ENCODE measurements at regions not wholly inside any gene's neighbourhood (a gene's known extent, or its start where the extent isn't known, plus 50 kb on each side); places are given as distances from the start of the nearest gene placed in this dataset.

GRCh38 chr12:41635626-41636364 lies 447.7 kb downstream of the PDZRN4 start:
- peaks cover 7% of the 10 kb centered on the region for H3K9me3 Mint-ChIP-seq
- no peak overlapping the region for H3K4me3 Mint-ChIP-seq
- H3K36me3 Mint-ChIP-seq (ENCODE audit: low read depth): peaks cover 3% of the 10 kb centered on the region
- no peak for TF ChIP-seq CTCF (conservative IDR thresholded peaks at IDR 0.05)
- H3K27ac Mint-ChIP-seq (ENCODE audit: unreplicated experiment): no peak overlapping the region
- no peaks in the 10 kb centered on the region for H3K27me3 Mint-ChIP-seq (ENCODE audit: low read depth)
- no peak for DNase-seq (ENCODE audit: low read depth, low spot score)
- no peaks in the 10 kb centered on the region for H3K4me1 Mint-ChIP-seq

GRCh38 chr12:41634091-41634490 lies 446.0 kb downstream of the PDZRN4 start:
- Mint-ChIP-seq H3K27me3 (ENCODE audit: low read depth) (no peaks in the 10 kb centered on the region), H3K36me3 (ENCODE audit: low read depth) (peaks cover 3% of the 10 kb centered on the region), H3K4me1 (no peaks in the 10 kb centered on the region), H3K4me3 (no peak overlapping the region), H3K9me3 (peaks cover 10% of the 10 kb centered on the region), H3K27ac (ENCODE audit: unreplicated experiment) (no peak overlapping the region)
- no peak for DNase-seq (ENCODE audit: low read depth, low spot score)
- TF ChIP-seq CTCF (conservative IDR thresholded peaks at IDR 0.05): no peak

GRCh38 chr12:41629611-41630010 lies 441.5 kb downstream of the PDZRN4 start:
- H3K36me3 Mint-ChIP-seq (ENCODE audit: low read depth): peaks cover 3% of the 10 kb centered on the region
- H3K4me3 Mint-ChIP-seq: no peak overlapping the region
- no peaks in the 10 kb centered on the region for H3K4me1 Mint-ChIP-seq
- no peak for TF ChIP-seq CTCF (conservative IDR thresholded peaks at IDR 0.05)
- no peak overlapping the region for H3K27ac Mint-ChIP-seq (ENCODE audit: unreplicated experiment)
- H3K9me3 Mint-ChIP-seq: peaks cover 15% of the 10 kb centered on the region
- H3K27me3 Mint-ChIP-seq (ENCODE audit: low read depth): no peaks in the 10 kb centered on the region
- no peak for DNase-seq (ENCODE audit: low read depth, low spot score)

GRCh38 chr12:41627476-41627875 lies 439.4 kb downstream of the PDZRN4 start:
- H3K4me3 Mint-ChIP-seq: no peak overlapping the region
- H3K4me1 Mint-ChIP-seq: no peaks in the 10 kb centered on the region
- no peak for DNase-seq (ENCODE audit: low read depth, low spot score)
- no peaks in the 10 kb centered on the region for H3K27me3 Mint-ChIP-seq (ENCODE audit: low read depth)
- no peak overlapping the region for H3K27ac Mint-ChIP-seq (ENCODE audit: unreplicated experiment)
- no peak for TF ChIP-seq CTCF (conservative IDR thresholded peaks at IDR 0.05)
- peaks cover 3% of the 10 kb centered on the region for H3K36me3 Mint-ChIP-seq (ENCODE audit: low read depth)
- peaks cover 15% of the 10 kb centered on the region for H3K9me3 Mint-ChIP-seq

GRCh38 chr12:41624571-41624970 lies 436.5 kb downstream of the PDZRN4 start:
- H3K4me1 Mint-ChIP-seq: peaks cover 12% of the 10 kb centered on the region
- H3K9me3 Mint-ChIP-seq: peaks cover 5% of the 10 kb centered on the region
- H3K27me3 Mint-ChIP-seq (ENCODE audit: low read depth): no peaks in the 10 kb centered on the region
- H3K36me3 Mint-ChIP-seq (ENCODE audit: low read depth): no peaks in the 10 kb centered on the region
- TF ChIP-seq CTCF (conservative IDR thresholded peaks at IDR 0.05): no peak
- DNase-seq (ENCODE audit: low read depth, low spot score): no peak
- H3K27ac Mint-ChIP-seq (ENCODE audit: unreplicated experiment): no peak overlapping the region
- no peak overlapping the region for H3K4me3 Mint-ChIP-seq
